ENCODE measurements at regions not wholly inside any gene's neighbourhood (a gene's known extent, or its start where the extent isn't known, plus 50 kb on each side); places are given as distances from the start of the nearest gene placed in this dataset.

DNA sequence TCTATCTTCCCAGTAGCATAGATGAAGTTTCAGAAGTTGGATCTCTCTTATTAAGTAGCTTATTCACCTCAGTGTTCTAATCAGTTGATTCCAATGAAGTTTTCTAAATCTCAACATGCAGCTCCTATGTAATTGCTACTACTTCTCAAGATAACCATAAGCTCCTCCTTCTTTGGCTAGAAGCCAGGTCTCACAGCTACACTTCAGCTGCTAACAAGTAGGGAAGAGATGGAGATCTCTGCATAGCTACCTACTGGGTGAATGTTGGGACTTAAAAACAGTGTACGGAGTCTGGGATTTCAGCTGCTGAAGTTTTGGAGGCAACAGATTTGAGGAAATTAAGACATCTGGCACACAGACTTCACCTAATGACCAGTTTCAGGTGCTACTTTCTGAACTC is 661.0 kb downstream of the SLITRK1 start:
- no peak overlapping the region for H3K4me3 ChIP-seq (ENCODE audit: low read depth in 1 of 5, low read length in 5 of 5)
- peaks cover 0 to 2% (median 0%) of the 10 kb centered on the region in 5 donors for H3K4me1 ChIP-seq (ENCODE audit: control insufficient read depth in 5 of 5, insufficient read depth in 5 of 5, low read length in 5 of 5)
- H3K27ac ChIP-seq (ENCODE audit: low read depth, low read length) = no peak overlapping the region
- H3K9ac ChIP-seq (ENCODE audit: low read length in 5 of 5) = no peak overlapping the region
- H3K36me3 ChIP-seq (ENCODE audit: control insufficient read depth in 5 of 5, insufficient read depth in 5 of 5, low read length in 5 of 5) = no peaks in the 10 kb centered on the region
- H3K27me3 ChIP-seq (ENCODE audit: control insufficient read depth in 5 of 5, insufficient read depth in 4 of 5, low read length in 5 of 5) = no peaks in the 10 kb centered on the region
- H3K9me3 ChIP-seq (ENCODE audit: control insufficient read depth in 5 of 5, low read length in 5 of 5) = no peaks in the 10 kb centered on the region

DNA sequence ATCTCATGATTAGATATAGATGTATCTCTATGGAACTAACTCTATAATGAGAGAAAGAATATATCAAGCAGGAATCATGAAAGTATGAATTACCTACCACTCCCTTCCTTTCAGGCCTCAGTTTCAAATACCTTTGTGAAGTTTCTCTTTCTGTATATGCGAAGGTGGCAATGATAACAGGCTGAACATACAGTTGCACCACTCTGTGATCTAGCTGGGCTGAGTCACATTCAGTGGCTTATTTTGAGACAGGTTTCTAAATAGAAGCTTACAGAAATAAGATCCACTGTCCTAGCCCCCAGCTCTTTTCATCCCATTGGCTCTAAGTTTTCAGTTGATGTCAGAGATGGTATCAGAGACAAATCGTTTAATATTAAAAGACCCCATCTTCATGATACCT is 662.0 kb downstream of the SLITRK1 start:
- H3K9ac ChIP-seq (ENCODE audit: low read length in 5 of 5) = no peak overlapping the region
- no peak overlapping the region for H3K4me3 ChIP-seq (ENCODE audit: low read depth in 1 of 5, low read length in 5 of 5)
- no peaks in the 10 kb centered on the region for H3K9me3 ChIP-seq (ENCODE audit: control insufficient read depth in 5 of 5, low read length in 5 of 5)
- no peaks in the 10 kb centered on the region for H3K27me3 ChIP-seq (ENCODE audit: control insufficient read depth in 5 of 5, insufficient read depth in 4 of 5, low read length in 5 of 5)
- peaks cover 0 to 2% (median 0%) of the 10 kb centered on the region in 5 donors for H3K4me1 ChIP-seq (ENCODE audit: control insufficient read depth in 5 of 5, insufficient read depth in 5 of 5, low read length in 5 of 5)
- H3K36me3 ChIP-seq (ENCODE audit: control insufficient read depth in 5 of 5, insufficient read depth in 5 of 5, low read length in 5 of 5) = no peaks in the 10 kb centered on the region
- H3K27ac ChIP-seq (ENCODE audit: low read depth, low read length) = no peak overlapping the region

DNA sequence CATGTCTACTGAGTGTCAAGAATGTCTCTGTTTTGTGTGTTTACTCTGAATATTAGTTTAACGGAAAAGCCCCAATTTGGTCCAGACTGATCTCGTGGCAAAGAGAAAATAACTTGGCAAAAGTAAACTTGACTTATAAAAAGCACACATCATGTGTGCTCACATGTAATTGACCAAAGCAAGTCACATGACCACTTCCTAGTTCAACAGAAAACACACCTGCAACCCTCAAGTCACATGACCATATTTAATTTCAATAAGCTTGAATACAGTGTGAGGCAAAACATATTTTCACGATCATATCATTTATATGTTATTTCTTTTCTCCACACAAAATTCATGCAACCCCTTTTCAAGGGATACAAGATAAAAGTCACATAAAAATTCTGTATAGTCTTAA is 662.4 kb downstream of the SLITRK1 start:
- Histone ChIP-seq H3K36me3 (ENCODE audit: control insufficient read depth in 5 of 5, insufficient read depth in 5 of 5, low read length in 5 of 5) (no peaks in the 10 kb centered on the region), H3K4me1 (ENCODE audit: control insufficient read depth in 5 of 5, insufficient read depth in 5 of 5, low read length in 5 of 5) (peaks cover 0 to 2% (median 0%) of the 10 kb centered on the region in 5 donors), H3K27me3 (ENCODE audit: control insufficient read depth in 5 of 5, insufficient read depth in 4 of 5, low read length in 5 of 5) (no peaks in the 10 kb centered on the region), H3K9ac (ENCODE audit: low read length in 5 of 5) (no peak overlapping the region), H3K4me3 (ENCODE audit: low read depth in 1 of 5, low read length in 5 of 5) (no peak overlapping the region), H3K27ac (ENCODE audit: low read depth, low read length) (no peak overlapping the region), H3K9me3 (ENCODE audit: control insufficient read depth in 5 of 5, low read length in 5 of 5) (no peaks in the 10 kb centered on the region)

DNA sequence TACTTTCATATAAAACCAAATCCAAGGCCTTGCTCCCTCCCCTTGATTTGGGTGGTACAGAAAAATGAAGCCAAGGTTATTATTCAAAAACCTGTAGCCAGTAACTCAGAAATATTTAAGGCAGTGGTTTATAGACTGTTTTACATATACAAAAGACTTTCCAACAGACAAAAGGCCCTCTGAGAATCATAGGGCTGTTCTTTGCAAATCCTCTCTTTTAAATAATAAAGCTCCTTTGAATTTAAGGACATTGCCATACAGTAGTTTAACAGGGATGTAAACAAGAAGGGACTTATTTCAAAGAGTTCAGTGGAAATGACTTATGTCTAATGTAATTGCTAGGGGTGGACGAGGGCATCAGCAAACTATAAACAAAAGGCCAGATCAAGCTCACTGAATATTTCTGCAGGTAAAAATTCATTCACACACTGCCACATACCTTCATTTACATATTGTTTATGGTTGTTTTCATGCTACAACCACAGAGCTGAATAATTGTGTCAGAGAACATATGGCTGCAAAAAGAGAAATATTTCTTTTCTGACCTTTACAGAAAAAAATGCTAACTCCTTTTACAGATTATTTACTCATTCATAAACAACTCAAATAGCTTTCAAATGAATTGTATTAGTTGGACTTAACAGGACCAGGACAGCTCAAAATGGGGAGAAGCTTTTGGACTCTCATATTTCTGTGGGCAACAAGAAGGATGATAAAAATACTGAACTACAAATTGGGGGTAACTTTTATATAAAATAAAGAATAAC is 665.6 kb downstream of the SLITRK1 start:
- Histone ChIP-seq H3K27ac (ENCODE audit: low read depth, low read length) (no peak overlapping the region), H3K4me1 (ENCODE audit: control insufficient read depth in 5 of 5, insufficient read depth in 5 of 5, low read length in 5 of 5) (no peaks in the 10 kb centered on the region), H3K9me3 (ENCODE audit: control insufficient read depth in 5 of 5, low read length in 5 of 5) (peaks cover 3 to 9% (median 5%) of the 10 kb centered on the region in 5 donors)

DNA sequence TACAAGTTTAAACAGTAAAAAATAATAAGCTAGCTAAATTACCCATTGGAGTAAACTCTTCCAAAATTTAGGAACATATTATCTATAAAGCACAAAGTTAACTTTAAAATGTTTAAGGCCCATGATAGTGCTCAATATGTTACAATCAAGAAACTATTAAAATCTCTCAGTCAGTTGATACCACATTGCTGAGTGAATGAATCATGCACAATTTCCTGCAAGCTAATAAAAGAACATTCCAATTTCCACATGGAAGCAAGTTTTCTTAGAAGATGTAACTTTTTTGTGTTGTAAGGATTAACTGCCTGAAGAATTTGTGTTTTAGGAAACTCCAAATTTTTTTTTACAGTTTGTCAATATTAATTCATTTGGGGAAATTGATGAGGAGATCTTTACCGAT is 666.6 kb downstream of the SLITRK1 start:
- H3K36me3 ChIP-seq (ENCODE audit: control insufficient read depth in 5 of 5, insufficient read depth in 5 of 5, low read length in 5 of 5) = no peaks in the 10 kb centered on the region
- H3K27me3 ChIP-seq (ENCODE audit: control insufficient read depth in 5 of 5, insufficient read depth in 4 of 5, low read length in 5 of 5) = no peaks in the 10 kb centered on the region
- H3K4me1 ChIP-seq (ENCODE audit: control insufficient read depth in 5 of 5, insufficient read depth in 5 of 5, low read length in 5 of 5) = no peaks in the 10 kb centered on the region
- no peak overlapping the region for H3K27ac ChIP-seq (ENCODE audit: low read depth, low read length)
- H3K4me3 ChIP-seq (ENCODE audit: low read depth in 1 of 5, low read length in 5 of 5) = no peak overlapping the region
- H3K9me3 ChIP-seq (ENCODE audit: control insufficient read depth in 5 of 5, low read length in 5 of 5) = peaks cover 3 to 10% (median 5%) of the 10 kb centered on the region in 5 donors
- H3K9ac ChIP-seq (ENCODE audit: low read length in 5 of 5) = no peak overlapping the region

More for the DNA sequence above, 665.6 kb downstream of the SLITRK1 start:
- no peaks in the 10 kb centered on the region for H3K27me3 ChIP-seq (ENCODE audit: control insufficient read depth in 5 of 5, insufficient read depth in 4 of 5, low read length in 5 of 5)
- no peak overlapping the region for H3K4me3 ChIP-seq (ENCODE audit: low read depth in 1 of 5, low read length in 5 of 5)
- H3K36me3 ChIP-seq (ENCODE audit: control insufficient read depth in 5 of 5, insufficient read depth in 5 of 5, low read length in 5 of 5) = no peaks in the 10 kb centered on the region
- H3K9ac ChIP-seq (ENCODE audit: low read length in 5 of 5) = no peak overlapping the region

DNA sequence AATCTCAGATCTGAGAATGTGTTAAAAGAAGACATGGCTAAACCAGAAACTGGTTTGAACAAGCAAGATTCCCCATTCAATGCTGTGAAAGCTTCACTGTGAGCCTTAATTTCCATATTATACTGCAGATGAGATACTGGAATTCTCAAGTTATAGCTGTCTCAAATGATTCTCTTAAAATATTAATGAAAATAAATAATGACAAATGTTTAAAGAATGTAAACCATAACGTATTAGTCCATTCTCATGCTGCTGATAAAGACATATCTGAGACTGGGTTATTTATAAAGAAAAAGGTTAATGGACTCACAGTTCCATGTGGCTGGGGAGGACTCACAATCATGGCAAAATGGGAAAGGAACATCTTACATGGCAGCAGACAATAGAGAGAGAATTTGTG is 667.8 kb downstream of the SLITRK1 start:
- Histone ChIP-seq H3K36me3 (ENCODE audit: control insufficient read depth in 5 of 5, insufficient read depth in 5 of 5, low read length in 5 of 5) (no peaks in the 10 kb centered on the region), H3K27ac (ENCODE audit: low read depth, low read length) (no peak overlapping the region), H3K4me3 (ENCODE audit: low read depth in 1 of 5, low read length in 5 of 5) (no peak overlapping the region), H3K27me3 (ENCODE audit: control insufficient read depth in 5 of 5, insufficient read depth in 4 of 5, low read length in 5 of 5) (no peaks in the 10 kb centered on the region), H3K4me1 (ENCODE audit: control insufficient read depth in 5 of 5, insufficient read depth in 5 of 5, low read length in 5 of 5) (no peaks in the 10 kb centered on the region), H3K9ac (ENCODE audit: low read length in 5 of 5) (no peak overlapping the region), H3K9me3 (ENCODE audit: control insufficient read depth in 5 of 5, low read length in 5 of 5) (peaks cover 3 to 11% (median 6%) of the 10 kb centered on the region in 5 donors)

DNA sequence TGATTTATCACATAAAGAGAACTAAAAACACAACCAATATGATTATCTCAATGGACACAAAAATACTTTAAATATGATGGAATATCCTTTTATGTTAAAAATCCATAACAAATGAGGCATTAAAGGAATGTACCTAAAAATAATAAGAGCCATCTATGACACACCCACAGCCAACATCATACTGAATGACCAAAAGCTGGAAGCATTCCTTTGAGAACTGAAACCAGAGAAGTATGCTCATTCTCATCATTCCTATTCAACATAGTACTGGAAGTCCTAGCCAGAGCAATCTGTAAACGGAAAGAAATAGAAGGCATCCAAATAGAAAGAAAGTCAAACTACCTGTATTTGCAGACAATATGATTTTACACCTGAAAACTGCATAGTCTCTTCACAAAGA is 671.0 kb downstream of the SLITRK1 start:
- Histone ChIP-seq H3K27me3 (ENCODE audit: control insufficient read depth in 5 of 5, insufficient read depth in 4 of 5, low read length in 5 of 5) (no peaks in the 10 kb centered on the region), H3K27ac (ENCODE audit: low read depth, low read length) (no peak overlapping the region), H3K9me3 (ENCODE audit: control insufficient read depth in 5 of 5, low read length in 5 of 5) (peaks cover 3 to 15% (median 15%) of the 10 kb centered on the region in 5 donors), H3K4me1 (ENCODE audit: control insufficient read depth in 5 of 5, insufficient read depth in 5 of 5, low read length in 5 of 5) (no peaks in the 10 kb centered on the region), H3K36me3 (ENCODE audit: control insufficient read depth in 5 of 5, insufficient read depth in 5 of 5, low read length in 5 of 5) (no peaks in the 10 kb centered on the region), H3K4me3 (ENCODE audit: low read depth in 1 of 5, low read length in 5 of 5) (no peak overlapping the region), H3K9ac (ENCODE audit: low read length in 5 of 5) (no peak overlapping the region)

DNA sequence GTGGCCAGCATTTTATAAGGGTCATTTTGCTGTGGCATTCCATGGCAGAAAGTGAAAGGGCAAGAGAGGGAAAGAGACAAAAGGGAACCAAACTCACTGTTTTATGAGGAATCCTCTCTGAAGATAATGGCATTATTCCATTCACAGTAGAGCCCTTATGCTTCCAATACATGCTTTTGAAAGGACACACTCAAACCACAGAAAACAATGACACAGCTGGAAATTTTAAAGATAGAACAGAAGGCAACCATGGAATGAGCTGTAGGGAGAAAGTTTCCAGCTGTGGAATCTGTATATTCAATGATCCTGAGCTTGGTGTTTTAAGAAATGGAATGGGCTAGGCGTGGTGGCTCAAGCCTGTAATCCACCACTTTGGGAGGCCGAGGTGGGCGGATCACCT is 677.4 kb downstream of the SLITRK1 start:
- Histone ChIP-seq H3K27me3 (ENCODE audit: control insufficient read depth in 5 of 5, insufficient read depth in 4 of 5, low read length in 5 of 5) (no peaks in the 10 kb centered on the region), H3K9me3 (ENCODE audit: control insufficient read depth in 5 of 5, low read length in 5 of 5) (peaks cover 0 to 13% (median 4%) of the 10 kb centered on the region in 5 donors), H3K36me3 (ENCODE audit: control insufficient read depth in 5 of 5, insufficient read depth in 5 of 5, low read length in 5 of 5) (no peaks in the 10 kb centered on the region), H3K9ac (ENCODE audit: low read length in 5 of 5) (no peak overlapping the region), H3K4me1 (ENCODE audit: control insufficient read depth in 5 of 5, insufficient read depth in 5 of 5, low read length in 5 of 5) (no peaks in the 10 kb centered on the region), H3K4me3 (ENCODE audit: low read depth in 1 of 5, low read length in 5 of 5) (no peak overlapping the region), H3K27ac (ENCODE audit: low read depth, low read length) (no peak overlapping the region)

DNA sequence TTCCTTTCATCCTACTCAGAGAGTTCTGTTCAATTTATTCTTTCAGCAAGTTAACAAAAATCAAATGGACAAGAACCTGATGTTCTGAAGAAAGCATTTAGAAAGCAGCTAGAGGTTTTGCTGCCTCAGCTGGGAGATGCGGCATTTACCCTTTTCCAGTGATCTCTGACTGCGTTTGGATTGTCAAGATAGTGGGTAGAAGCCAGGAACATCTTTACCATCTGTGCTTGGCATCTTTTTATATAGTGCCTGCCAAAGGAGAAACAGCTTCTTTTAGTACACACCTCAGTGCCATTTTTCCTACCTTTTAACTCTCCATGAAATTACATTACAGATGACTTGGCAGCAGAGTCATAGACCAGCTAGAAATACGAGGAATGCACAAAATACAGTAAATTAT is 680.8 kb downstream of the SLITRK1 start:
- H3K36me3 ChIP-seq (ENCODE audit: control insufficient read depth in 5 of 5, insufficient read depth in 5 of 5, low read length in 5 of 5) = no peaks in the 10 kb centered on the region
- no peak overlapping the region for H3K9ac ChIP-seq (ENCODE audit: low read length in 5 of 5)
- no peaks in the 10 kb centered on the region for H3K27me3 ChIP-seq (ENCODE audit: control insufficient read depth in 5 of 5, insufficient read depth in 4 of 5, low read length in 5 of 5)
- peaks cover 0 to 7% (median 0%) of the 10 kb centered on the region in 5 donors for H3K9me3 ChIP-seq (ENCODE audit: control insufficient read depth in 5 of 5, low read length in 5 of 5)
- H3K27ac ChIP-seq (ENCODE audit: low read depth, low read length) = no peak overlapping the region
- no peak overlapping the region for H3K4me3 ChIP-seq (ENCODE audit: low read depth in 1 of 5, low read length in 5 of 5)
- H3K4me1 ChIP-seq (ENCODE audit: control insufficient read depth in 5 of 5, insufficient read depth in 5 of 5, low read length in 5 of 5) = no peaks in the 10 kb centered on the region

DNA sequence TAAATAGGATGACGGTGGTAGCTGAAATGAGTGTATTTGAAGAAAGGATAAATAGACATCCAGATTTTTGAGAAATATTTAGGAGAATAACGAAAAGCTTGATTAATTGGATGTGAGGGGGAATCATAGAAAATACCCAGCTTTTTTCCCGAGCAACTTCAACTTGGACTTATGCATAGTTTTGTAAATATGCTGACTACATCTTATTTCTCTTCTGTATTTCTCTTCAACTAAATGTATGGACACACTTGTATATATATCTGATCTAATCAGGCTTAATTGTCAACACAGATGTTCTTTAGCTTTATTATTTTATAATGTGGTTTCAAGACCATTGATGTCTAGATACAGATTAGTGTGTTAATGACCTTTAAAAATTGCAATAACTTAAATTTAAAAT is 685.0 kb downstream of the SLITRK1 start:
- H3K9ac ChIP-seq (ENCODE audit: low read length in 5 of 5) = no peak overlapping the region
- H3K36me3 ChIP-seq (ENCODE audit: control insufficient read depth in 5 of 5, insufficient read depth in 5 of 5, low read length in 5 of 5) = no peaks in the 10 kb centered on the region
- H3K4me1 ChIP-seq (ENCODE audit: control insufficient read depth in 5 of 5, insufficient read depth in 5 of 5, low read length in 5 of 5) = no peaks in the 10 kb centered on the region
- H3K4me3 ChIP-seq (ENCODE audit: low read depth in 1 of 5, low read length in 5 of 5) = no peak overlapping the region
- no peaks in the 10 kb centered on the region for H3K27me3 ChIP-seq (ENCODE audit: control insufficient read depth in 5 of 5, insufficient read depth in 4 of 5, low read length in 5 of 5)
- peaks cover 0 to 5% (median 0%) of the 10 kb centered on the region in 5 donors for H3K9me3 ChIP-seq (ENCODE audit: control insufficient read depth in 5 of 5, low read length in 5 of 5)
- no peak overlapping the region for H3K27ac ChIP-seq (ENCODE audit: low read depth, low read length)
